ENCODE measurements at regions not wholly inside any gene's neighbourhood (a gene's known extent, or its start where the extent isn't known, plus 50 kb on each side); places are given as distances from the start of the nearest gene placed in this dataset.

GRCh38 chr10:70958396-70958795 lies 70.0 kb upstream of the PCBD1 start:
- H3K9me3 Mint-ChIP-seq (ENCODE audit: insufficient read depth): no peaks in the 10 kb centered on the region
- Histone ChIP-seq H4K20me1 (ENCODE audit: control insufficient read depth, insufficient read depth, low read length, poor library complexity, severe bottlenecking) (no peaks in the 10 kb centered on the region), H3K4me3 (ENCODE audit: control extremely low read depth in 1 of 5, extremely low read depth in 1 of 5, insufficient read depth in 1 of 5, low read depth in 2 of 5, low read length in 4 of 5) (no peak overlapping the region), H3K79me2 (ENCODE audit: control insufficient read depth, insufficient read depth, low read length) (no peaks in the 10 kb centered on the region), H3K36me3 (replicated peaks in 1 of 2; ENCODE audit: control extremely low read depth in 1 of 2, control insufficient read depth in 1 of 2, extremely low read depth in 1 of 2, insufficient read depth in 2 of 2, low read length in 1 of 2) (no peaks in the 10 kb centered on the region), H3K27ac (ENCODE audit: low read length in 2 of 2) (no peak overlapping the region), H3K4me2 (replicated peaks; ENCODE audit: low read depth, low read length, poor library complexity, severe bottlenecking) (no peak overlapping the region), H3K9me3 (ENCODE audit: control extremely low read depth in 1 of 3, control insufficient read depth in 2 of 3, insufficient read depth in 1 of 3, low read length in 2 of 3) (no peaks in the 10 kb centered on the region), H3K27me3 (replicated peaks in 1 of 4; ENCODE audit: control extremely low read depth in 1 of 4, control insufficient read depth in 3 of 4, insufficient read depth in 4 of 4, low read length in 3 of 4) (peaks cover 0 to 3% (median 0%) of the 10 kb centered on the region in 4 experiments), H2AFZ (ENCODE audit: insufficient read depth, low read depth, low read length, poor library complexity, severe bottlenecking) (no peak overlapping the region), H3K4me1 (ENCODE audit: control insufficient read depth in 2 of 2, insufficient read depth in 2 of 2, low read length in 2 of 2) (no peaks in the 10 kb centered on the region), H3K9ac (ENCODE audit: low read length) (no peak overlapping the region)
- no peak overlapping the region for H3K27ac Mint-ChIP-seq
- H3K4me3 Mint-ChIP-seq: no peak overlapping the region
- peaks cover 9% of the 10 kb centered on the region for H3K27me3 Mint-ChIP-seq
- no peak for DNase-seq
- no peak for ATAC-seq (ENCODE audit: low read depth)
- intact Hi-C loops (cut with micrococcal nuclease): no loop called here
- 100% methylated on average over 1 of the region's 3 CpGs for WGBS (ENCODE audit: insufficient coverage)
- POLR2A ChIA-PET: no interaction called here
- H3K4me1 Mint-ChIP-seq: no peaks in the 10 kb centered on the region
- TF ChIP-seq CTCF (IDR thresholded peaks at IDR 0.05) (no peak), EZH2 (IDR thresholded peaks at IDR 0.05; ENCODE audit: borderline replicate concordance, insufficient read depth, low read depth, low read length, poor library complexity, severe bottlenecking) (no peak)
- CTCF ChIA-PET: no interaction called here

- Histone ChIP-seq H3K79me2 (ENCODE audit: control insufficient read depth, insufficient read depth, low read length) (no peaks in the 10 kb centered on the region), H3K4me1 (ENCODE audit: control insufficient read depth in 2 of 2, insufficient read depth in 2 of 2, low read length in 2 of 2) (no peaks in the 10 kb centered on the region), H2AFZ (ENCODE audit: insufficient read depth, low read depth, low read length, poor library complexity, severe bottlenecking) (no peak overlapping the region), H4K20me1 (ENCODE audit: control insufficient read depth, insufficient read depth, low read length, poor library complexity, severe bottlenecking) (no peaks in the 10 kb centered on the region), H3K9ac (ENCODE audit: low read length) (no peak overlapping the region), H3K36me3 (replicated peaks in 1 of 2; ENCODE audit: control extremely low read depth in 1 of 2, control insufficient read depth in 1 of 2, extremely low read depth in 1 of 2, insufficient read depth in 2 of 2, low read length in 1 of 2) (no peaks in the 10 kb centered on the region), H3K9me3 (ENCODE audit: control extremely low read depth in 1 of 3, control insufficient read depth in 2 of 3, insufficient read depth in 1 of 3, low read length in 2 of 3) (no peaks in the 10 kb centered on the region), H3K27ac (ENCODE audit: low read length in 2 of 2) (no peak overlapping the region), H3K4me3 (ENCODE audit: control extremely low read depth in 1 of 5, extremely low read depth in 1 of 5, insufficient read depth in 1 of 5, low read depth in 2 of 5, low read length in 4 of 5) (no peak overlapping the region), H3K4me2 (replicated peaks; ENCODE audit: low read depth, low read length, poor library complexity, severe bottlenecking) (no peak overlapping the region), H3K27me3 (replicated peaks in 1 of 4; ENCODE audit: control extremely low read depth in 1 of 4, control insufficient read depth in 3 of 4, insufficient read depth in 4 of 4, low read length in 3 of 4) (peaks cover 0 to 3% (median 0%) of the 10 kb centered on the region in 4 experiments)
- ChIA-PET CTCF (no interaction called here), POLR2A (no interaction called here)
- WGBS (ENCODE audit: insufficient coverage): 97% methylated on average over 2 of the region's 2 CpGs
- H3K4me1 Mint-ChIP-seq: no peaks in the 10 kb centered on the region
- intact Hi-C loops (cut with micrococcal nuclease): no loop called here
- ATAC-seq (ENCODE audit: low read depth): no peak
- peaks cover 12% of the 10 kb centered on the region for H3K27me3 Mint-ChIP-seq
- no peak for DNase-seq
- no peak overlapping the region for H3K4me3 Mint-ChIP-seq
- H3K9me3 Mint-ChIP-seq (ENCODE audit: insufficient read depth): no peaks in the 10 kb centered on the region
- TF ChIP-seq EZH2 (IDR thresholded peaks at IDR 0.05; ENCODE audit: borderline replicate concordance, insufficient read depth, low read depth, low read length, poor library complexity, severe bottlenecking) (no peak), CTCF (IDR thresholded peaks at IDR 0.05) (no peak)
- no peak overlapping the region for H3K27ac Mint-ChIP-seq
Observed at GRCh38 chr10:70960316-70960715, 72.0 kb upstream of the PCBD1 start.
